Fibroblast of skin of right quadriceps (primary cell): ENCODE measurements at regions not wholly inside any gene's neighbourhood (a gene's known extent, or its start where the extent isn't known, plus 50 kb on each side); places are given as distances from the start of the nearest gene placed in this dataset.

Experiments
- DNase-seq: peaks from one replicate; pipeline ENCODE4 v3.0.0-alpha.2; 2013

DNA sequence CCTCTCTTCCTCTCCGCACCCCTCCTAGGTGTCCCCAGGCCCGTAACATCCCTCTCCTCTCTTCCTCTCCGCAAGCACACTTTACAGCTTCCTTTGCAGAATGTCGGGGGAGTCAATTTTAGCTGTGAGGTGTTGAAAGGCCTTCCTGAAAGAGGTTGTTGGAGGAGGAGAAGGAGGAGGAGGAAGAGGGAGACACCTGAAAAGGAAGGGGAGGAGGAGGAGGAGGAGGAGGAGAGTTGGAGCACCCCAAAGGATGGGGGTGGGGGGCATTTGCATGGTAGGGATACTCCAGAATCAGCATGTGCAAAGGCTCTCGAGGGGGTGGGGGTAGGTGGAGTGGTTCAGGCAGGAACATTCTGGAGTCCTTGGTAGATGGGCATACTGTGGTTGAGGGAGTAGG is 1045.1 kb downstream of the TBC1D22A start:
- no peak for DNase-seq

DNA sequence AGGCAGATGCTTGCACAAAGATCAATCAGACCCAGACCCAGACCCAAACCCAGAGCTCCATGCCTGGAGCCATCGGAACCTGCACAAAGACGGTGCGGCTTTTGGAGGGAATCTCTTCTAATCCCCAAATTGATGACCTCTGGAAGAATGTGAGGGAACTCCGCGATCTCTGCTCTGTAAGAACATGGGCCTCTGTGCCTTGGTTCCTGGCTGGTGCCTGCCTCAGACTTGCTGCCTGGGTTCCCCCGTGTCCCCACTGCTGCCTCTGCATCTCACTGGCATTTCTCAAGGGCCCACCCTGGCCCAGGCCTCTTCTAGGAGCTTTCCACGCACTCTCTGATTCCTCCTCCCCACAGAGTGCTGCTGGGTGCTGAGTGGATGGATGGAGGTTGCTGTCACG is 1044.4 kb downstream of the TBC1D22A start:
- DNase-seq, result no peak

DNA sequence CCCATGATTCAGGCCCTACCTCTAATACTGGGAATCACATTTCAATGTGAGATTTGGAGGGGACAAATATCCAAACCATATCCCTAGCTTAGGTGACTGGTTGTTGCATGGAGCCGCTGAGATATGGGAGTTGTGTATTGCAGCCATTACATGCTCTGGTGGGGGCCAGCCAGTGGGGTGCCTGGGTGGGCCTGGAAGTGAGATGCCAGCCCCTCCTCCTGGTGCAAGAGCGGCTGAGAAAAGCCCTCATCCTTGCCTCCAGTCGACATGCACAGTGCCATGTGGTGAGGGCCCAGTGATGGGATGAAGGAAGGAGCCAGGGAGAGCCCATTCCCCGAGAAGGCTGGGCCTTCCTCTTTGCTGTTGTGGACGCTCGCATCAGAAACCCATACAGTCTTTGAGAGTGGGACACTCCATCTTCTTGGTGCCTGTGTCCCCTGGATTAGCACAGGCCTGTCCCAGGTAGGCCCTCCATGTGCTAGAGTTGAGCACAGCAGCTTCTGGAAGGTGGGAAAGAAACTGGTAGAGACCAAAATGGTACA is 1043.0 kb downstream of the TBC1D22A start:
- no peak for DNase-seq

DNA sequence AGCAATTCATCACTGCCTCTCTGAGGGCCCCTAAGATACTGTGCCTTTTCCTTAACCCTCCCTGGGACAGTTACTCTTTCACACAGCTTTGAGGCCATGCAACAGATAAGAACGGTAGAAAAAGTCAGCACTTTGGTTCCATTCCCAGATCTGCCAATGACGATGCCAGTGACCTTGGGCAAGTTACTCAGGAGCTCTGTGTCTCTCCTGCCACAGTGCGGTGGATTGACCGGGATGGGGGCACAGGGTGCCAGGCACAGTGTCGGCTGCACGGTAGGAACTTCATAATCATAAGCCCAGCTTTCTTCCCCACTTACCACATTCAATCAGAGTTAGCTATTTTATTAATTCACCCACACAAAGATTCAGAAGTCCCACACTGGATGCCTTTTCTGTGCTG is 1041.8 kb downstream of the TBC1D22A start:
- no peak for DNase-seq

DNA sequence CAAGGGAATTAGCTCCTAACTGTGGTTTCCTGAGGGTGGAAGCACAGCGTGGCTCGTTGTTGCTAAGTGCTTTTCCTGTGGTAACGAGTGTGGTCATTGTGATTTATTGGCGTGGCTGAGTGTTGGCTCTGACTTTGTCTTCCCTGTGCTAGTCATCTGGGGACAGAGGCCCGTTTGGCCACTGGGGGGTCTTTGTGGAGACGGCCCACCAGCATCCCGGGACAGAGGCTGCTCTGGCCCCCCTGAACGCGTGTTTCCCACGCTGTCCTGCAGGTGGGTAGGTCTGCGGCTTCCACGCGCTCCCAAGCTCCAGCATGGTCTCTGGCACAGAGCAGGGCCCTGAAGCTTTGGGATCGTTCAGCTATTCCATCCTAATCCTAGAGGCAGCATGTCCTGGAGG is 1040.0 kb downstream of the TBC1D22A start:
- no peak for DNase-seq

DNA sequence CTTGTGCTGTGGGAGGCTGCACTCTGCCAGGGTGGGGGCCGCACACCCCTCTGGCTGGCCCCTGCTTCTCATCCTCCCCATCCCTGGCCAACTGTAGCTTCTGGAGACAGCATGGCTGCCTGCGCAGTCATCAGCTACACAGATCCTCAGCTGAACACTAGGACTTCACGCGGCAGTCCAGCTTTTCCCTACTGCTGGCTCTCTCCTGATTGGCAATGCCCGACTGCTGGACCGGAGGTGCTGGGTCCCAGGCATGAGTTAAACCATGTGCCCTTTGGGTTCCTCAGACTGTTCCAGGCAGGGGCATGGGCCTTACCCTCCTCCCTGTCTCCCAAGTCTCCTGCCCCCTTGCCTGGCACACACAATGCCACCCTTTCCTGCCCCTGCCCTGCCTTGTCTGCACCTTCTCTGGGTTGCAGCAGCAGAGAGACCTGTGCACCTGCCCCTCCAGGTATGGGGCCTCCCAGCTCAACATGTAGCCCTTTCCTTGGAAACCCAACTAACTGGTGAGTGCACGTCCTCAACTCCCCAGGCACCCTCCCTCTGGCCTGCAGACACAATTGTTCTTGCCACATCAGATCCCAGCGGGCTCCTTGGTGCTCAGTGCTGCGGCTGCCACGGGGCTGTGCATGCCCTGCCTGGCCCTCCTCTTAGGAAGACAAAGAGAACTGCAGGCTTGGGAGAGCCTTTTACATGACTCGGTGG is 1039.2 kb downstream of the TBC1D22A start:
- no peak for DNase-seq

DNA sequence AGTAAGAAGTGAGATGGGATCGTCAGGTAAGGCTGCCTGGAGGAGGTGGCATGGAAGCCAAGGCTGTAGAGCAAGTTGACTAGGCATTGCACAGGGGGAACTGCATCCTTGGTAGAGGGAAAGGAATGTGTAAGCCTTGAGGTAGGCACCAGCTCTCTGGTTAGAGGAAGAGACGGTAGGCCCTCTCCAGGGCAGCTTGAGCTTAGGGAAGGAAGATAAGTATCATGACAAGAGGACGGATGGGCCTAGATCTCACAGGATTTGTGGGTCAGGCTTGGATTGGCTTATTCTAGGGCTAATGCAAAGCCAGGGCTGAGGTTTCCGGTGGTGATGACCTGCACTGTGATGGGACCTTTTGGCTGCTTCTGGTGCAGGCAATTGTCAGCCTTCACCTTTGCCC is 1035.8 kb downstream of the TBC1D22A start:
- DNase-seq, result no peak

DNA sequence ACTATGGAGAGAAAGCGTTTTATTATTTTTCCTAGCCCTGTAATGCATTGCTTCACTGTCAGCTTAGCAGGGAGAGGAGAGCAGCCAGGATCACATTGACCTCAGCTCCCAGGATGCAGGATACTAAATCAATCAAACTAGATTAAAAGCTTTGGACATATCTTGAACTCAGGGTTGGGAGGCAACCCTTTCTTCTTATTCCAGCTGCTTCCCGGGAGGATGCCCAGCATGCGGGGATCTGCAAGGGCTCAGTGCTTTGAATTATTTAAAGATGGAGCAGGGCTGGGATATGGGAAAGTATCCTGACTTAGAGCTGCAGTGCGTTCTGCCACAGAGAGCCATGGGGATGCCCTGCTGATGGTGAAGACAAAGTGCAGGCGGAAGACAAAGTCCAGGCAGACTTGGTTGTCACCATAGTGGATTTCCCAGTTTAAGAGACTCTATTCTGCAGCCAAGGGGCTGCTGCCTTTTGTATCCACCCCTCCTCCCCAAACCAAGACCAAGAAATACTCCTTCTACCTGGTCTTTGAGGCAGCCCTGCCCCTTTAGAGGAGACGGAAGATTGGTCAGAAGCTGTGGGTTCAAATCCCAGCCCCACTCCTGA is 1035.0 kb downstream of the TBC1D22A start:
- no peak for DNase-seq

DNA sequence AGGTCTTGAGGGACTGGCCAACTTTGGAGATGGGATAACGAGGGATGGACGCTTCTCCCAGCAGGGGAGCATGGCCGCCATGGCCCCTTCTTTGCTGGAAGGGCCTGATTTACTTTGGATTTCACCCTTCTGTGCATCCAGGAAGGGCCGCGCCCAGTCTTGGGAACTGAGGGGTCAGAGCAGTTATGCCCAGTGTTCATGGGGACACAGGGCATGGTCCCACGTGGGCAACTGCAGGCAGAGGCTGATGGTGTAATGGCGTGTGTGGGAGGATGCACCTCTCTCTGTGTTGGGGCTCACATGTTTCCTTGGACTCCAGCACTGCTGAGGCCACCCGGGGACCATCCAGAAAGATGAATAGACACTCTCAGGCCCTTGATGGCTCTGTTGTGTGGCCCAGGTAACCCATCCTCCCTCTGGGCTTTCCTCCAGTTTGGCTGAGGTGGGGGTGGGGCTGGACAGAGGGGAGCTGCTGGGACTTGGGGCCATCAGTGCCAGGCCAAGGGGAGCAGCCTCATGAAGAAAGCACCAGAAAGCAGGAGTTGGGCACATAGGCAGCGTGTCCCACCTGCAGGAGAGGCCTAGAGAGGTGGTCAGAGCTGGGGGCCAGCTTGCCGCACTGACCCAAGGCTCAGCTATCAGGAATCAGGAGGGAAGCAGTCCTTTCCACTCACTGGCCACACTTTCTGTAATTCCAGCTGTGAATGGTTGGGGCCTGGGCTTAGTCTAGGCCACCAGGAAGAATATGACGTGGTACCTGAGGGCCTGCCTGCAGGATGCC is 1033.9 kb downstream of the TBC1D22A start:
- no peak for DNase-seq

DNA sequence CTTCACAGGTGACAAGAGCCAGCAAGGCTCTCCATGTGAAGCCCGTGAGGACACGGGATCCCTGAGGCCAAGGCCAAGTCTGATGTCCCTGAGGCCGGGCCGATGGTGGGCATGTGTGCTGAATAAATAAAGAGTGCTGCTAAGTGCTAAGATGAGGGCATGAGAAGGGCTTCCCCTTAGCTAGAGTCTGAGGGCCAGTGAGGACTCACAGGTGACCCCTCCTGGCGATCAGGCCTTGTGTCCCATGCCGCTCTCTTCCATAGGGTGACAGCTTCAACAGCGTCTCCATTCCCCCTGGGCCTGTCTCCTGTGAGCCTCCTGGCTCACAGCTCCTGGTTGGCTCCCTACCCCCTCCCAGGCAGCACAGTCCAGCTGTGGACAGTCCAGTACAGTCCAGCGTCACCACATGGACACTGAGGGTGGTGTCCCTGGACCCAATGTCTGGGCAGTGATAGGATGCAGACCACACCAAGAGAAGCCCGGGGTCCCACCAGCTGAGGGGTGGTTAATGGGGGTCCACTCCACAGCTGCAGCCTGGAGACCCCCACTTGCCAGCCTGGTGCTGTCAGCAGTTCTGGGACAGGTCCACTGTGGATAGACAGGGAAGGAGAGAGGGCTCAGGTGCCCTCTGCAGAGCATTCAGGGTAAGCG is 1033.2 kb downstream of the TBC1D22A start:
- DNase-seq, result no peak

DNA sequence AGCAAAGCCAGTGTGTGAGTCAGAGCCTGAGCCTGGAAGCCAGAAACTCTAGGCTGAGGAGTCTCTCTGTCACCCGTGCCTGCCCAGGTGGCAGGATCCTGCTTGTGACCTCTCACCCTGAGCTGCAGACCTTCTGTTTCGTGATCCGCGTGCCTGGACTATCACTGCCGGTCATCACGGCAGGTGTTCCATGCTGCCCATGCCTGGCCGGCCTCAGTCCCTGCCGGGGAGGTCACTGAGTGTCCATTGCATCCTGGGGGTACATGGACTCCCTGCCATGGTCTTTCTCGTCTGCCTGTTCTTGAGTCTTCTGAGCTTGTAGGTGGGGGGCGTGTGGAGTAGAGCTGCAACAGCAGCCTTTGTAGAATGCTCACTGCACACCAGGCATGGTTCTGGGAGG is 1032.4 kb downstream of the TBC1D22A start:
- no peak for DNase-seq

DNA sequence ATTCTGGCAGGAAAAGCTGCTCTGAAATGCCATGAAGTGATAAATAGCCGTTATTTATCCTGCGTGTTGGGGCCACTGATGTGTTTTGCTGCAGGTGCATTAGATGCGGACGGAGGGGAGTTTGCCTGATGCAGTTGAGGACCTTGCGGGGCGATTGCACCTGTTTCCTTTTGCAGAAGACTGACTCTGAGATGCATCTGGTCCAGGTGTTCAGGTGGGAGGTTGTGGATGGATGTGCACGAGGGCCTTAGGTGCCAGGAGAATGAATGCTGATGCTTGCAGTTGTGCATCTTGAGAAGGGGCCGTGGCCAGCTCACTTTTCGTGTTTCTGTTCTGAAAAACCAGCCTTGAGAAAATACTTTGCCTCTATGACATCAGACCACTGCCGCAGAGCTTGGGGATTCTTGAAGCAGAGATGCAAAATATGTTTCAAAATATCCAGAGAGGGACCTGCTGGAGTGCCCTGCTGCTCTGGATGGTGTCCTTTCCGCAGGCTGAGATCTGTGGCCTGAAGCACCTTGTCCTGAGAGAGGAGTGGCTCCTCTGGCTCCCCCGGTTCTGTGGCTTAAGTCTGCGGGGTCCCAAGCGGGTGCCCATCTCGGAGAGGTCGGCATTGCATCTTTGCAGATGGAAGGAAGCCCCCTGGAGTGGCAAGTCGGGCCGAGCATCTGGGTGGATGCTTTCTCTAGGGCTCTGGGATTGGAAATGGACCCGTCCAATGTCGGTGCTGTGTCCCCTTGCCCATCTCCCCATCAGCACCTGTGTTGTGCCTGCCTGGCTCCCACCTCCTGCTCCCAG is 1031.1 kb downstream of the TBC1D22A start:
- DNase-seq, result no peak

DNA sequence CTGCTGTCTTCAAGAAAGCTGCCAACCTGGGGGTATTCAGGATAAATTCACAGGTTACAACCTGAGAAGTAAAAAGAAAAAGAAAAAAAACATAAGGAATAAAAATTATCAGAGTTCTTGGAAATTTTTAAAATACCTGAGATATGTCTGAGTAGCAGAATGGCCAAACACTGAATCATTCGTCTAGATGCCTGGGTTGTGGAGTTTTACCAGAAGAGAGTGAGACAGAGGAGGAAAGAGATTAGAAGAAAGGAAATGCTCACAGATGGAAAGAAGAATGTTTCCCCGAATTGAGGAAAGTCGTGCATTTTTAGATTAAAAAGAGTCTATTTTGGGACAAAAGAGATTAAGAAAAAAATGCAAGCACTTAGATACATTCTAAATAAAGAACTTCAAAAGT is 1026.7 kb downstream of the TBC1D22A start:
- no peak for DNase-seq

DNA sequence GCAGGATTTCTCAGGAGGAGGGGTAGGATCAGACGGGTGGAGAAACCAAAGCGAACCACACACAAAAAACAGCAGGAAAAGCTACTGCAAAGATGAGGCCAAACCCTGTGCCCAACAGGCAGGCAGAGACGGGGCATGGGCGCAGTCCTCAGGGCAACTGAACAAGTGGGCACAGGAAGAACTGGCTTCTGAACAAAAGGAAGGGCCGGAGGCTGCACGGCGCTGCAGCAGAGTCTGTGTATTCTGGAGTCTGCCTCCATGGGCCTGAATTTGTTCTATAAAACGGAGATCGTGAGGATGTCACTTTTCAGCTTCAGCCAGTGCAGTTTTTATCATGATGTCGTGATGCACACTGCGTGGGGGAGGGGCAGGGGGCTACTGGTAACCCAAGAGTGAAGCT is 1026.0 kb downstream of the TBC1D22A start:
- DNase-seq, result no peak

DNA sequence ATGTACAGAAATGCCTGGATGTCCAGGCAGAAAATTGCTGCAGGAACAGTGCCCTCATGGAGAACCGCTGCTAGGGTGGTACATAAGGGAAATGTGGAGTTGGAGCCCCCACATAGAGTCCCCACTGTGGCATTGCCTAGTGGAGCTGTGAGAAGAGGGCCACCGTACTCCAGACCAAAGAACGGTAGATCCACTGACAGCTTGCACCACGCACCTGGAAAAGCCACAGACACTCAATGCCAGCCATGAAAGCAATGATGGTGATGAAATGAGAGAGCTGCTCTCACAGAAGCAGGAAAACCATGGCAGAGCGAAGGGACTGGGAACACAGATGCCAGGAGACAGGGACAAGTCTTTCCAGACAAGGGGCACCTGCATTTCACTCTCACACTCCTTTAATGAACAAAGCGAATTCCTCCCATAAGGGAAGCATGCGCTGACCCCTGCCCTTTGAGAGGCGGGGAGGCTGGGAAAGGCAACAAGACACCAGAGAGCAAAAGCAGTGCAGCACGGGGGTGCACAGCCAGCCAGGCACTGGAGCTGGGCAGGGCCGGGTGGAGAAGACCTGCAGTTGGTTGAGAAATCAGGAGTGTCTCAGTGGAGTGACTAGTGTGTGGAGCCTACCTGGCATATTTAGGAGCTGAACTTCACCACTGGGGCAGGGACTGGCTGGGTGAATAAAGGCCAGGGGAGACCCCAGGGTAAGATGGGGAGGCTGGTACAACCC is 1025.2 kb downstream of the TBC1D22A start:
- no peak for DNase-seq

DNA sequence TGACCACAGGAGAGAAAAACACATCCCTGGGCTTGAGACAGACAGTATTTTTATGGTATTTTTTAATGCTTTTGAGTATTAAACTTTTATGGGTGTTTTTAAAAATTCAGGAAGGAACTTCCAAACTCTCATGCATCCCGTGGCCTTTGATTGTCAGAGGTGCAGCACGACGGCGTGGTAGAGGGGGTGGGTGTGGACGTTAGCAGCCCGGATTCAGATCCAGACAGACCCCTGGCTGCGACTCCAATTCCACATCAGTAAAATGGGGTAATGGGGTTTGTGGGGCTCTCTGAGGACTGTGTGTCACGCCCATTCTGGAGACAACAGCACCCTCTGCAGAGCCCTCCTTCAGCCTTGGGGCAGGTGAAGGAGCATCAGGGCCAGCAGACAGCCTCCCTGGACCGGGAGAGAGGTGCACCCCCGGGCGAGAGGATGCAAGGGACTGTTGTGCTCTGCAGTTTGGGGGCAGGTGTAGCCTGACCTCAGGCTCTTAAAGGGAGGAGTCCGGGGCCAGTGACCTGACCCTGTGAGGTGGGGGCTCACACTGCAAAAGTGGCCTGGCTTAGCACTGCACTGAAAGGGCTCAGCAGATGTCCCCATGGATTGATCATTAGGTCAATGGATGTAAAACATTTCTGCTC is 1024.3 kb downstream of the TBC1D22A start:
- DNase-seq, result no peak

DNA sequence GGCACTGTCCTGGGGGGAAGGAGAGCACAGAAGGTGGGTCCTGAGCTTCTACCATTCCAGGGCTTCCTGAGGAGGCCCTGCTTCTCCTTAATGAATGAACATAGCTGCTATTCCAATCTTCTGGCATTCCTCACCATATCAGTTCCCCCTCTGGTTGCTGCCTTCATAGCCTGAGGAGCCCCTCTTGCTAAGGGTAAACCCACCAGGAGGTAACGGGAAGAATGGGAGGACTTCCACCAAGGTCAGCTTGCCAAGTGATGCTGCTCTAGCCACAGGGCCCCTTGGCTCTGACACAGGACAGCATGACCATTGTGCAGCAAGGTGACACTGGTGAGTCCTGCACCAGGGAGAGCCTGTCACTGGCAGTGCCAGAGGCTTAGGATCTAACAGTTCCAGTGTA is 1022.5 kb downstream of the TBC1D22A start:
- no peak for DNase-seq

DNA sequence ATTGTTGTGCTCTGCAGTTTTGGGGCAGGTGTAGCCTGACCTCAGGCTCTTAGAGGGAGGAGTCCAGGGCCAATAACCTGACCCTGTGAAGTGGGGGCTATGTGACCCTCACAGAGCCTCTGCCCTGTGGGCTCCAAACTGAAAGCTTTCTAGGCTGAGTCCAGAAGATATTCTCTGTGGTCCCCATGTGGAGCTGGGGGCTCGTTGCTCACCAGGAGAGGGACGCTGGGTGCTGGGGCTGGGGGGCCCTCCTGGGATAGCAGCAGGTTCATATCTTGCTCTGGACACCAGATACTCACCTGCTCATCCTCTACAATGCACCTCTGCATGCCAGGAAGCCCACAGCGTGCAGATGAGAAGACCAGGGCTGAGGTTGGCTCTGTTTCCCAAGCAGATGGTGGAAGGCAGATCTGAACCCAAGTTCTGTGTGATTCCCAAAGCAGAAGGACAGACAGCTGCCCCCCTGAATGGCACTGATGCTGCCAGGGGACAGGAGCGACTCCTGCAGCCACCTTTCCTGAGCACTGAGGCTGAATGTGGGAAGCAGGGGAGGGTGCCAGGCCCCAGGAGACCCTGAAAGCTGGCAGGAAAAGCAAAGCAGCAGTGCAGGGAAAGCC is 1022.0 kb downstream of the TBC1D22A start:
- no peak for DNase-seq

DNA sequence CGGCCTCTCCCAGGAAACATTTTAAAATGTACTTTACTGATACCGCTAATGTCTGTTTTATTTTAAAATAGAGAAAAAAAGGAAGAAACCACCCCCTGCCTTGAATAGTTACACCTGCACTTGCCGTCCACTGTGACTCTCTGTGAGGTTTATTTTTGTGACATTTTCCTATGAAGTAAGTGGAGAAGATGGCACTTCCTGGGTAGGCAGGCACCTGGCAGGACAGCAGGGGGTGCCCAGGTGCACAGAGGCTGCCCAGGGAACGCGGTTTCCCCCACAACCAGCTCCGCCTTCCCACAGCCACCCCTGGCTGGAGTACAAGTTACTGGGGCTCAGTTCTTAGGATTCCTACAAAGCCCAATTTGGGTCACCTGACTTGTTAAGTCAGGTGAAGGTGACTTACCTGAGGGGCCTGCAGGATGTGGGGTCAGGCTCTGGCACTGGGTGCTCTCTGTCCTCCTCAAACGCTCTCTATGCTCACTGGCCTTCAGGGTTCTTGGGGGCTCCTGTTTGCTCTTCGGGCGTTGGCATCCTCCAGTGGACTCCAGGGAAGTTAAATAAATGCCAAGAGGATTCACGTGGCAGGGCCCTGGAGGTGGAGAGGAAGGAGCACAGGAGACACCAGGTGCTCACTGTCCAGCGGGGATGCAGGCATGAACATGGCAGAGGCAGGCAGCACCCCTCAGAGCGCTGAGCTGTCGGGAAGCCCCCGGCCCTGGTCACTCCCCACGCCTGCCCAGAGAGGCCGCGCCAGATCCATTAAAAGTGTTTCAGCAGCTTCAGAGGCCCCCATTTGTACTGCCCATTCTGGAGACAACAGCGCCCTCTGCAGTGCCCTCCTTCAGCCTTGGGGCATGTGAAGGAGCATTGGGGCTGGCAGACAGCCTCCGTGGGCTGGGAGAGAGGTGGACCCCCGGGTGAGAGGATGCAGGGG is 1021.2 kb downstream of the TBC1D22A start:
- DNase-seq, result no peak
